H1 (cell line): ENCODE measurements at regions not wholly inside any gene's neighbourhood (a gene's known extent, or its start where the extent isn't known, plus 50 kb on each side); places are given as distances from the start of the nearest gene placed in this dataset.

ENCODE experiments used
- CTCF ChIA-PET: fragments of 300-600 bp; sonication (Branson Sonifier 250); formaldehyde crosslinking; loops from one replicate; lab custom pipeline; 2021; ENCODE audit not compliant: partially characterized antibody; lab: Charles Lee
- POLR2A ChIA-PET: fragments of 300-600 bp; sonication (Branson Sonifier 250); formaldehyde crosslinking; loops from one replicate; lab custom pipeline; 2021; ENCODE audit warnings: inconsistent platforms; ENCODE audit not compliant: partially characterized antibody; lab: Charles Lee
- DNase-seq, 2 experiments: peaks; one replicate each; pipeline versions ENCODE4 v3.0.0 to v3.0.0-alpha.2; 2010 to 2022; ENCODE audit warnings: low spot score in 2 of 2, low read depth in 1 of 2, mixed read lengths in 1 of 2
- FAIRE-seq: peaks from 2 replicates; lab custom pipeline; 2011; peaks lifted over from hg19 to GRCh38; lab: Jason Lieb, UNC
- H2AFZ ChIP-seq: 2 replicates; pipeline ENCODE4 v1.8.1; 2012; ENCODE audit warnings: low read length, inconsistent platforms
- H2AK5ac ChIP-seq: 2 replicates; pipeline ENCODE4 v1.6.1; 2013; ENCODE audit warnings: low read depth, low read length
- H2BK120ac ChIP-seq: replicated peaks from 2 replicates; pipeline ENCODE3; 2013; ENCODE audit warnings: low read depth, low read length, inconsistent platforms
- H2BK12ac ChIP-seq: 2 replicates; pipeline ENCODE4 v1.6.1; 2013; ENCODE audit warnings: low read depth, low read length
- H2BK15ac ChIP-seq: 2 replicates; pipeline ENCODE4 v1.6.1; 2013; ENCODE audit warnings: low read length
- H2BK20ac ChIP-seq: 2 replicates; pipeline ENCODE4 v1.6.1; 2013; ENCODE audit warnings: low read length
- H2BK5ac ChIP-seq: 2 replicates; pipeline ENCODE4 v1.6.1; 2013; ENCODE audit warnings: low read depth, low read length
- H3K14ac ChIP-seq: 2 replicates; pipeline ENCODE4 v1.6.1; 2013; ENCODE audit warnings: inconsistent platforms; ENCODE audit not compliant: insufficient read length
- H3K18ac ChIP-seq: 2 replicates; pipeline ENCODE4 v1.6.1; 2013; ENCODE audit warnings: low read length; ENCODE audit errors: extremely low read depth
- H3K23ac ChIP-seq: 2 replicates; pipeline ENCODE4 v1.6.1; 2013; ENCODE audit warnings: inconsistent platforms; ENCODE audit not compliant: insufficient read length
- H3K23me2 ChIP-seq: 2 replicates; pipeline ENCODE4 v1.6.1; 2013; ENCODE audit warnings: low read depth, low read length
- H3K27ac ChIP-seq: 2 replicates; pipeline ENCODE4 v1.6.1; 2011; ENCODE audit warnings: low read depth, low read length, inconsistent platforms
- H3K27me3 ChIP-seq, 4 experiments: replicated peaks in 1 of 4; 1 replicate in 1 of 4; 2 replicates in 3 of 4; pipeline versions ENCODE4 v1.6.1 to v1.8.1; 2011 to 2013; ENCODE audit warnings: low read length in 3 of 4, mild to moderate bottlenecking in 3 of 4, inconsistent platforms in 2 of 4, mixed read lengths in 2 of 4, moderate library complexity in 1 of 4; ENCODE audit not compliant: control insufficient read depth in 3 of 4, insufficient read depth in 3 of 4; ENCODE audit errors: extremely low read depth in 1 of 4
- H3K36me3 ChIP-seq, 4 experiments: 2 replicates each; pipeline versions ENCODE4 v1.6.1 to v1.8.1; 2011 to 2013; ENCODE audit warnings: mild to moderate bottlenecking in 4 of 4, low read length in 3 of 4, moderate library complexity in 2 of 4, control low read depth in 1 of 4, inconsistent platforms in 1 of 4; ENCODE audit not compliant: insufficient read depth in 4 of 4, control insufficient read depth in 2 of 4
- H3K4ac ChIP-seq: replicated peaks from 2 replicates; pipeline ENCODE3; 2013; ENCODE audit warnings: low read length, low read depth, mixed read lengths, inconsistent platforms; ENCODE audit not compliant: insufficient read length
- H3K4me1 ChIP-seq, 4 experiments: replicated peaks in 1 of 4; 1 replicate in 1 of 4; 2 replicates in 3 of 4; pipeline versions ENCODE4 v1.6.1 to v1.8.1; 2011 to 2013; ENCODE audit warnings: low read length in 3 of 4, inconsistent platforms in 2 of 4, mixed read lengths in 1 of 4; ENCODE audit not compliant: insufficient read depth in 4 of 4, control insufficient read depth in 3 of 4
- H3K4me2 ChIP-seq, 2 experiments: 2 replicates each; pipeline versions ENCODE4 v1.6.1 to v1.8.1; 2011 to 2013; ENCODE audit warnings: low read depth in 2 of 2, low read length in 2 of 2, control low read depth in 1 of 2, inconsistent platforms in 1 of 2, mild to moderate bottlenecking in 1 of 2; ENCODE audit not compliant: insufficient read depth in 1 of 2
- H3K4me3 ChIP-seq, 4 experiments: fragments of 200-600, 300-600 bp in 1 of 4; sonication (generic), shearing (Covaris generic), sonication (Bioruptor Twin) in 1 of 4; 2 replicates each; pipeline versions ENCODE4 v1.5.1 to v1.8.1; 2011 to 2016; ENCODE audit warnings: low read length in 4 of 4, low read depth in 3 of 4, control low read depth in 2 of 4, inconsistent platforms in 2 of 4, mild to moderate bottlenecking in 2 of 4, mixed read lengths in 1 of 4, moderate library complexity in 1 of 4; ENCODE audit not compliant: insufficient read depth in 2 of 4; ENCODE audit errors: extremely low read depth in 1 of 4
- H3K56ac ChIP-seq: replicated peaks from 2 replicates; pipeline ENCODE3; 2013; ENCODE audit warnings: low read depth, mild to moderate bottlenecking, mixed read lengths, low read length, inconsistent platforms; ENCODE audit not compliant: insufficient read length
- H3K79me1 ChIP-seq: 2 replicates; pipeline ENCODE4 v1.6.1; 2013; ENCODE audit warnings: low read depth, low read length, control low read depth
- H3K79me2 ChIP-seq, 2 experiments: 2 replicates each; pipeline versions ENCODE4 v1.6.1 to v1.8.1; 2012 to 2013; ENCODE audit warnings: low read length in 2 of 2, mild to moderate bottlenecking in 2 of 2, inconsistent platforms in 1 of 2; ENCODE audit not compliant: insufficient read depth in 2 of 2, control insufficient read depth in 1 of 2
- H3K9ac ChIP-seq, 4 experiments: replicated peaks in 1 of 4; 1 replicate in 1 of 4; 2 replicates in 3 of 4; pipeline versions ENCODE4 v1.6.1 to v1.8.1; 2011 to 2013; ENCODE audit warnings: low read depth in 3 of 4, low read length in 3 of 4, control low read depth in 2 of 4, mild to moderate bottlenecking in 2 of 4, moderate library complexity in 2 of 4, inconsistent platforms in 1 of 4; ENCODE audit errors: extremely low read depth in 1 of 4
- H3K9me3 ChIP-seq, 2 experiments: 2 replicates each; pipeline versions ENCODE4 v1.6.1 to v1.8.1; 2012 to 2013; ENCODE audit warnings: mild to moderate bottlenecking in 2 of 2, moderate library complexity in 2 of 2, control low read depth in 1 of 2, inconsistent platforms in 1 of 2, low read depth in 1 of 2, low read length in 1 of 2, mixed read lengths in 1 of 2; ENCODE audit not compliant: insufficient read depth in 2 of 2
- H4K20me1 ChIP-seq, 2 experiments: replicated peaks in 1 of 2; 2 replicates each; pipeline versions ENCODE3 to v1.8.1; 2011 to 2013; ENCODE audit warnings: inconsistent platforms in 2 of 2, low read length in 2 of 2, mild to moderate bottlenecking in 1 of 2; ENCODE audit not compliant: insufficient read depth in 2 of 2, control insufficient read depth in 1 of 2
- H4K5ac ChIP-seq: 2 replicates; pipeline ENCODE4 v1.6.1; 2013; ENCODE audit warnings: low read length, low read depth, mixed read lengths, inconsistent platforms; ENCODE audit not compliant: insufficient read length
- H4K8ac ChIP-seq: 2 replicates; pipeline ENCODE4 v1.8.0; 2013; ENCODE audit warnings: mild to moderate bottlenecking, moderate library complexity, low read length, inconsistent platforms; ENCODE audit not compliant: insufficient read depth; ENCODE audit errors: extremely low read depth
- H4K91ac ChIP-seq: replicated peaks from 2 replicates; pipeline ENCODE3; 2013; ENCODE audit warnings: low read length, mixed read lengths, inconsistent platforms; ENCODE audit not compliant: insufficient read length
- ASH2L ChIP-seq: fragments of 200-600, 300-600 bp; sonication (generic); IDR thresholded peaks from one replicate; pipeline ENCODE4 v1.7.1; 2017; ENCODE audit warnings: low read length
- BRCA1 ChIP-seq: IDR thresholded peaks from 2 replicates; pipeline ENCODE4 v1.6.1; 2012; ENCODE audit warnings: low read depth, low read length, improper control_type of control experiment
- CHD2 ChIP-seq: IDR thresholded peaks from 2 replicates; pipeline ENCODE4 v1.6.1; 2012; ENCODE audit warnings: low read length, improper control_type of control experiment
- E2F6 ChIP-seq: IDR thresholded peaks from 2 replicates; pipeline ENCODE4 v1.6.1; 2012; ENCODE audit warnings: inconsistent platforms
- EGR1 ChIP-seq: IDR thresholded peaks from 2 replicates; pipeline ENCODE4 v1.6.1; 2011; ENCODE audit warnings: low read depth, low read length, borderline replicate concordance
- MAX ChIP-seq: IDR thresholded peaks from 2 replicates; pipeline ENCODE4 v1.6.1; 2012; ENCODE audit warnings: inconsistent platforms
- SIRT6 ChIP-seq: IDR thresholded peaks from one replicate; pipeline ENCODE4 v1.7.1; 2012; ENCODE audit warnings: low read length, inconsistent platforms

GRCh38 chr2:22518641-22519040 lies 866.3 kb upstream of the KLHL29 start:
- Histone ChIP-seq H3K9me3 (no peaks in the 10 kb centered on the region), H4K5ac (no peak overlapping the region), H3K27me3 (no peaks in the 10 kb centered on the region), H3K79me1 (no peaks in the 10 kb centered on the region), H3K14ac (no peak overlapping the region), H3K18ac (no peak overlapping the region), H2BK5ac (no peak overlapping the region), H3K23ac (no peak overlapping the region), H4K91ac (no peak overlapping the region), H3K27ac (no peak overlapping the region), H3K4me1 (no peaks in the 10 kb centered on the region; a peak in 1 of 7 replicates), H3K56ac (no peak overlapping the region), H2AFZ (no peak overlapping the region), H3K4ac (no peak overlapping the region), H3K36me3 (no peaks in the 10 kb centered on the region), H3K4me2 (no peak overlapping the region), H3K9ac (no peak overlapping the region), H3K79me2 (no peaks in the 10 kb centered on the region), H4K8ac (no peak overlapping the region), H4K20me1 (no peaks in the 10 kb centered on the region), H2BK15ac (no peak overlapping the region), H2BK12ac (no peak overlapping the region), H2AK5ac (no peak overlapping the region), H3K23me2 (no peaks in the 10 kb centered on the region), H2BK120ac (no peak overlapping the region), H2BK20ac (no peak overlapping the region), H3K4me3 (no peak overlapping the region)
- no peak for FAIRE-seq
- DNase-seq: no peak
- ChIA-PET POLR2A (no interaction called here), CTCF (no interaction called here)
- TF ChIP-seq EGR1: no peak
- no peak for TF ChIP-seq E2F6
- TF ChIP-seq SIRT6: no peak
- no peak for TF ChIP-seq ASH2L
- TF ChIP-seq CHD2: no peak
- no peak for TF ChIP-seq MAX
- TF ChIP-seq BRCA1: no peak
